T1000 (cell line): ENCODE measurements at regions not wholly inside any gene's neighbourhood (a gene's known extent, or its start where the extent isn't known, plus 50 kb on each side); places are given as distances from the start of the nearest gene placed in this dataset.

Experiments
- DNase-seq: peaks from one replicate; lab custom pipeline; 2025; ENCODE audit warnings: mixed read lengths; lab: John Stamatoyannopoulos, UW

DNA sequence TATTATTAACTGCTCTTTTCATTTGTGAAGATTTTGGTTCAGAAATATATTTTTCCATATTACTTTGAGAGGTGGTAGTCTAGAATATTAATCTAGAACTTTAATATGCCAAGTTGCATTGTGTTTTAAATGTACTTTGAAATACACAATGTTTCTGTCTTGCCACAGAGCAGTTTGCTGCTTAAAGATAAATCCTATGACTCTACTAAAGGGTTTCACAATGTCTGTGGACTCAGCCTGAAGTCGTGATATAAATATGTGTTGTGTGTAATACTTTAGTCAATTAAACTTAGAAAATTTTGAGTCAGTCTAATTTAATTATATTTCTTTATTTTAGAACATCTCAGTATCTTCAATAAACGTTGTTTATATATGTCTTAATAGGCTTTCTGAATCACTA is 1771.7 kb upstream of the PCDH7 start:
- DNase-seq: no peak

DNA sequence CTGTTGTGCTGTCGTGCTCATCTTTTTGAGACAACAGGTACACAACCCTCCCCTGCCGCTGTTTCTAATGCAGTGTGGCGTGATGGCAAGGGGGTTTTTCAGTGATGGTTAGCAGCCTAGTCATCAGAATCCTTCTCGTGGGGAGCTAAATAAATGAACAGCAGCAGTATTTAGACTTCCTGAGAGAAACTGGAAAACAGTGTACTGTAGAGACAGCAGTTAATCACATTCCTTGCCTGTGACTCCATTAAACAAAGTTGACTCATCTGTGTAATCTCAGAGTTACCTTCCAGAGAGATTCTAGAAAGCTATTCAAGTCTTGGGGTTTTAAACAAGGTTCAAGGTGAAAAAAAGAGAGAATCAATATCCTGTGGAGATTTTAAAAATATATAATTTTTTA is 1753.2 kb upstream of the PCDH7 start:
- DNase-seq: no peak

DNA sequence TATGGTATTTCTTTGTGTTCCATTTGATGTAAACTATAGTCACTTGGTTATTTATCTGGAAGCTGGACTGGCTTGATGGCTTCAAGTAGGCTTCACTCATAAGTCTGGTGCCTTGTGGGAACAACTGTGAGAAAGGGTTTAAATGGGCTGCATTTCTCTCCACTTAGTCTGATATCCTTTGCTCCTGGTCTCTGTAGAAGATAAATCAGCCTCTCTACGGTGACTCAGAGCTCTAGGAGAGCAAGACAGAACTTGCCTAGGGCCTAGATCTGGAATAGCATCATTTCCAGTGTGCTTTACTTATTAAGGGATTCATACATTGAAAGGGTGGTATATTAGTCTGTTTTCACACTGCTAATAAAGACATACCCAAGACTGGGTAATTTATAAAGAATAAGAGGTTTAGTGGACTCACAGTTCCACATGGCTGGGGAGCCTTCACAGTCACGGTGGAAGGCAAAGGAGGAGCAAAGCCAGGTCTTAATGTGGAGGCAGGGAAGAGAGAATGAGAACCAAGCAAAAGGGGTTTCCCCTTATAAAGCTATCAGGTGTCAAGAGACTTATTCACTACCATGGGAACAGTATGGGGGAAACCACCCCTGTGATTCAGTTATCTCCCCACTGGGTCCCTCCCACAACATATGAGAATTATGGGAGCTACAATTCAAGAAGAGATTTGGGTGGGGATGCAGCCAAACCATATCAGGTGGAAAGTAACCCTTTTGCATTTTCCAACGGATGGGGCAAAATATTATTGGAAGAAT is 1746.4 kb upstream of the PCDH7 start:
- no peak for DNase-seq

DNA sequence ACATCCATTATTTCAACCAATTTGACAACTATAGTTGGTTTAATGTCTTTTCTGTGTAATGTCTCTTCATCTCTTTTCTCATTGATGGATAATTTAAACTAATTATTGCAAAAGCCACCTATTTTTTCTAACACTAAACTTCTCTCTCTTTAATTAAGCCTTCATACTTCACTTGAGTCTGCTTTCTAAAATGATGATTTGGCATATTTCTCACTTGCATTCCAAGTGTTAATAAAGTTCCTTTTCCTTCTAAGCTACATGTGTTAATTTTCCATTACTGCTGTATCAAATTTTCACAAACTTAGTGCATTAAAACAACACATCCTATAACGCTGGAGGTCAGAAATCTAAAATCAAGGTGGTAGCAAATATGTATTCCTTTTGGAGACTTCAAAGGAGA is 1743.8 kb upstream of the PCDH7 start:
- DNase-seq: no peak

DNA sequence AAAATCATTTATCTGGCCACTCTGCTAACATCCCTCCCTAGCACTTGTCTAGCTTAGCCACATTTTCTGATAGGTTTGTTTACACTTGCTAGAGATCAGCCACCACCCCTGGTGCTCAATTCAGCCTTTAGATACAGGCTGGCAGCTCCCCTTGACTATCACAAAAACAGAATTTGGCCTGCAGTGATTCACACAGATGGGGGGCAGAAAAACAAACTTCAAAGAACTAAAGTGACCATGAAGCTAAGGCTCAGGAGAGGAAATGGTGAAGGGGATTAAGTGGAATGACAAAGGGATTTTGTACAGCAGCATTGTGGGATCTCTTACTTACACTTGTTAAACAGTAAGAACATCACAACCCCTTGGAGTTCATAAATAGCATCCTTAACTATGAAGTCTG is 1718.0 kb upstream of the PCDH7 start:
- DNase-seq: no peak

DNA sequence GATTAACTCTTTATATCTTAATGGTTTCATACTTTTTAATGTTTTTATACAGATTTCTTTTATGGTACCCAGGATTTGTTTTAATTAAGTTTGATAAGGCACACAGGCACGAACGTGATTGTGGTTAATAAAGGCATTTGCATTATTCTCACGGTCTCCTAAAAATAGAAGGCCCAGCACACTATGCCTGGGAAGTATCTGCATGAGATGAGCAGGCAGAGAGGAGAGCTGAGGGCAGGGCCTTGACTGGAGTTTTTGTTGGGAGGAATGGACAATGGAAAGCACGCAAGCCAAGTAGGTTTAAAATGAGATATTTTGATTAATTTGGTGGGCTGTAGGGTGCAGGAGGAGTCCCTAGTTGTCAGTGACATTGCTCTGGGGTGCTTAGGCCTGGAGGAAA is 1714.3 kb upstream of the PCDH7 start:
- no peak for DNase-seq

DNA sequence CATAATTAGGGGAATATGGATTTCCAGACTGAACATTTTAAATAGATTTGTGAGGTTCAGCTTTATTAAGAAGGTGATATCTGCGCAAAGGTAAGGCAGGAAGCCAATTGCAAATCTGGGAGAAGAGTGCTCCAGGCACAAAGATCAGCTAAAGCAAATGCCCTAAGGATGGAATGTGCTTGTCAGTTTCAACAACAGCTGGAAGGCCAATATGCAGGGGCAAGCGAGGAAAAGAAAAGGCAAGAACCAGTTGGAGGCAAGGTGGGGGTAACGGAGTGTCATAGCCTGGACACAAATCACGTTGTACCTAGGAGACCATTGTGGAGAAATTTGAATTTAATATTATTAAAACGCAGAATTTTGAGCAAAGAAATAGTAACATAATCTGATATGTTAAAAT is 1710.3 kb upstream of the PCDH7 start:
- no peak for DNase-seq

DNA sequence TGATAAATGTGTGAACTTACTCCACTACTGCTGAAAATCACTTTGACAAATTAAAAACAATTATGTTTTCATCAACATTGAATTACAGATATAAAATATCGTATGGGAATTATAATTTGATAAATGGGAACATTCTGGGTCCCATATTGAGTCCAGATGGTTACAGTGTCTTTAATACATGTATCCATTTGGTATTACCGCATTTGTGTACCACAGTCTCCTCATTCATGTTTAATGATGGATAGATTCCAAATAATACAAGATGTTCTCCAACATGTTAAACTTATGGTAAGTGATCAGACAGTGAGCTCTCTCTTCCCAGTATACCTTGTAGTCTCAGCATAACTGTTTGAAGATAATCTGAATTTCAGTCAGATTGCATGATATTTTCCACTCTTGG is 1706.8 kb upstream of the PCDH7 start:
- no peak for DNase-seq

DNA sequence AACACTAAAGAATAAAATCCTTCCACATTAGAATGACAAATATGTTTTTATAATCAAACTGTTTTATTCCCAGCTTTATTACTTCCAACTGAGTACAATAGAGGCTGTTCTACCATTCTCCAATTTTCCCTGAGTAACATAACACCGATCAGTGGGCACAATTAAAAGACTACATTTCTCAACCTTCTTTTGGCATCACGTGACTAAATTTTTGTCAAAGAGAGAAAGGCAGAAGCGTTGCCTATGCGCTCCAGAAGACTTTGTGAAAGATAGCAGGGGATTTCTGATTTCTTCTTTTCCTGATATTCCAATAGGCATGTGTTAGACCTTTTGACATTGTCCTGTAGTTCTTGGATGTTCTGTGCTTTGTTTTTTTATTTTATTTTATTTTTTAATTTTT is 1705.6 kb upstream of the PCDH7 start:
- DNase-seq: no peak

DNA sequence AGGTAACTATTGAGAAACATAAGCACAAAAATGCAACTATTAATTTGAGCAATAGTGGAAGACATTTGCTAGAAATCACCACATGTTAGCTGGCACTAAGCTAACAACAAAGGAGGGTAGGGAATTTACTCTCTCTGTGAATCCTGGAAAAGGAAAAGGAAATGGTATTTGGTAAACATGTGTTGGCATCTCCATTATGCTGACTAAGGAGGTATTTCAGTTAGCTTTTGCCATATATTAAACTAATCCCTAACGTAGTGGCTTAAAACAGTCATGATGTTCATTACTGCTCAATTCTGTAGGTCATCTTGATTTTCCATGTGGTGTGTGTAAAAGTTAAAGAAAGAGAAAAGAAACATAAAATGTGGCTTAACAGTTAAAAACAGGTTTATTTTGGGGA is 1686.5 kb upstream of the PCDH7 start:
- no peak for DNase-seq

DNA sequence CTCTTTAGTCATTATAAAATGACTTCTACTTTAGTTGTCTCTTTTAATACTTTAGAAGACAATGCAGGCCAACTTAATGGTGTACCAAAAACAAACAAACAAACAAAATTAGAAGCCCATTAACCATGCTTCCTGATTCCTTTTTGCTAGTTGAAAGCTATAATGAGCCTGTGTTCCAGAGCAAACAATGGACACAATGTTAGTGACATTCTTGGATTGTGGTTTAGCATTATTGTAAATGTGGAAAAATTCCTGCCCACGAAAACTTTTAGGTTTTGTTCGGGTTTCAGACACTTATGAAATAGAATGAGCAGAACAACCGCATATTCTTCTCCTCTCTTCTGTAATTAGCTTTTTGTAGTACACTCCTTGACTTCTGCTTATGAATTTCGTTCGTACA is 1682.7 kb upstream of the PCDH7 start:
- DNase-seq: no peak

DNA sequence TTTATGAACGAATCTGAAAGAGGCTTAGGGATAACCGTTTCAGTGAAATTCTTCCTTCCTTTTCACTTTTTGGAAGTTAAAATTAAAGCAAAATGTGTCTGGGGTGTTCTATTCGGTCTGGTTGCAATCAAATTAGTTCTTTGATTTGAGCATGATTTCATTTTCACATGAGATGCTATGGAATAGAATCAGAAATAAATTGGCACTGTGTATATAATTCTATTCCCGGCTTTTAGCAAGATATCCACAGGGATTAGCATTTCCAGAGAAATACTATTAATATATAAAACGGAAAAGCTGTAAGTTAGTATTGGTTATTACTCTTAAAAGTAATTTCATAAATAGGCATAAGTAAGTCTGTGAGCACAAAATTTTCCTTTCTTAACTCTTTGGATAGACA is 1676.8 kb upstream of the PCDH7 start:
- no peak for DNase-seq

DNA sequence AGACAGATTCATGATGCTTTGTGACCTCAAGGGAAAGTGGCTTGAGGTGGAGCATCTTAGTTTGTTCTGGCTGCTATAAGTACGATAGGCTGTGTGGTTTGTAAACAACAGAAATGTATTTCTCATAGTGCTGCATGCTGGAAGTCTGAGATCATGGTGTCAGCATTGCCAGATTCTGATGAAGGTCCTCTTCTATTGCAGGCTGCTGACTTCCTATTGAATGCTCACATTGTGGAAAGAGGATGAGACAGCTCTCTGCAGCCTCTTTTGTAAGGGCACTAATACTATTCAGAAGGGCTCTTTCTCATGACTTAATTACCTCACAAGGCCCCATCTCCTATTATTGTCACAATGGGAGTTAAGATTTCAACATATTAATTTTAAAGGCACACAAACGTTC is 1674.0 kb upstream of the PCDH7 start:
- no peak for DNase-seq

DNA sequence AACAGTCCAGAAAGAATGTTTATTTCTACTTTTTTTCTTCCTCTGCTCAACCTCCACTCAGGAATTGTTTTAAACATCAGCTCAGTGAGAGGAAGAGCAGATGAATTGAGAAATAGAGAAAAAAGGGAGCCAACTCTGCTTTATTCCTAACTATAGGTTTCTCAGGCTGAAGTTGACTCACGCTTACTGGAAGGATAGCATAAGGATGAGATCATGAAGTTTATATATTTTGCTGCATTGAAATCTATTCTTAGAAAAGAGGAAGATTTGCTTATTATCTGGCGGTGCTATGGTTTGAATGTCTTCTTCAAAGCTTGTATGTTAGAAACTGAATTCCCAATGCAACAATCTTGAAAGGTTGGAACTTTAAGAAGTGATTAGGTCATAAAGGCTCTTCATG is 1673.4 kb upstream of the PCDH7 start:
- DNase-seq: no peak

DNA sequence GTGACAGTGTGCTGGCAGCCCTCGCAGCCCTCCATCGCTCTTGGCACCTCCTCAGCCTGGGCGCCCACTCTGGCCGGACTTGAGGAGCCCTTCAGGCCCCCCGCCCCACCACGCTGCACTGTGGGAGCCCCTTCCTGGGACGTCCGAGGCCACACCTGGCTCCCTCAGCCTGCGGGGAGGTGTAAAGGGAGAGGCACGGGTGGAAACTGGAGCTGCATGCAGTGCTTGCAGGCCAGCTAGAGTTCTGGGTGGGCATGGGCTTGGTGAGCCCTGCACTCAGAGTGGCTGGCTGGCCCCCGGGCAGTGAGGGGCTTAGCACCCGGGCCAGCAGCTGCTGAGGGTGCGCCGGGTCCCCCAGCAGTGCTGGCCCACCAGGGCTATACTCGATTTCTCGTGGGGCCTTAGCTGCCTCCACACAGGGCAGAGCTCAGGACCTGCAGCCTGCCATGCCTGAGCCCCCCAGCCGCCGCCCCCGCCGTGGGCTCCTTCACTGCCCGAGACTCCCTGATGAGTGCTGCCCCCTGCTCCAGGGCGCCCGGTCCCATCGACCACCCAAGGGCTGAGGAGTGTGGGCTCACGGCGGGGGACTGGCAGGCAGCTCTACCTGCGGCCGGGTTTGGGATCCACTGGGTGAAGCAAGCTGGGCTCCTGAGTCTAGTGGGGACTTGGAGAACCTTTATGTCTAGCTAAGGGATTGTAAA is 1672.7 kb upstream of the PCDH7 start:
- no peak for DNase-seq

DNA sequence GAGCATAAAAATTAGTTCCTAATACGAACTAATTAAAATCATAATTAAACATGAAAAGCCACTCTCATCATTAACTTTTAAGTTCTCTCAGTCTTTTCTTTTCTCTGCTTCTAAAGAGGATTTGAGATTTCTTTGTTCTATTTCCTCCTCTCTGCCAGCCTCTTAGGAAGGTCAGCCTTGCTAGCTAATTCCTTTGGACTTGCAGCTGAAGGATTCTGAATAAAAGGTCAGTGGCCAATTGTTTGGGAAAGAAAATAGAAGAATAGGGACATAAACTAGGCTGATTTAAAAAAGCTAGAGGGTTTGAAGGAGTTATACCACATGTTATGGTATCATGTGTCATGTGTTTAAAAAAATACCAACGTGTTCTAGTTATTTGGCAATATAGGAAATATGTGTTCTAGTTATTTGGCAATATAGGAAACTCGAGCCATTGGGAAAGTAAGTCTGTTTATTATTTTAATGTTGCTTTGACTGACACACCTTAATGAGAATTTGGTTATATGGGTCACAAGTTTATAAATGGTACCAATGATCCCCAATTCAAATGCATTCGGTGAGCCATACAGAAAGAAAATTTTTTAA is 1668.7 kb upstream of the PCDH7 start:
- DNase-seq: no peak

DNA sequence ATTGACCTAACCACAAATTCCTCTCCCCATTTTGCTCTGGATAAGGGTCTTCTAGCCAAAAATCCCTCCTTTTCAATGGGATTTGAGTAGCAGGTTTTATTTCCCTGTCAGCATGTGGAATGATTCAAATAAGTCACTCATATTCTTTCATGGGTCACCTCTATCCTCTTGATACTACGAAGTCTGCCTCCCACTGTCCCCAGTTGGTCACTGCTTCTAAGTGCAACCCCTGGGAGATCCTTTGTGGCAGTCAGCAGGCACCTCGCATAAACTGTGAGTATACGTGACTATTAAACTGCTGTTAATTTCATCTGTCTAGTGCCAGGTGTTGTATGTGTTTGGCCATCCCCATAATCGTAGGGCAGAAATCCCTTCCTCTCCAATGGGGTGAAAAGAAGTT is 1667.9 kb upstream of the PCDH7 start:
- DNase-seq: no peak

DNA sequence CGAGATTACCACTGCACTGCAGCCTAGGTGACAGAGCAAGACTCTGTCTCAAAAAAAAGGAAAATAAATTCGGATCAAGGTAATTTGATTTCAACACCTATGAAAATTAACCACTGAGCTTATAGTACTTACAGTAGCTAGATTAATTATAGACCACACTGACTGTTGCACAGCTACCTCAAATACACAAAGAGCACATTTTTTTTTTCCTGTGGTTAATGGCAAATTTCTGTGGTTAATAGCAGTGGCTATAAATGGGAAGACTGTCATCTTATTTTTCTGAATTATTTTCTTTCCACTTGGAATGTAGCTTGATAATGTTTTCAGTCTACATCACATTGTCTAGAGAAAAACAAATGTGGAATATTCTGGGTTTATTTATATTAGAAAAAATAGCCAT is 1661.6 kb upstream of the PCDH7 start:
- no peak for DNase-seq

DNA sequence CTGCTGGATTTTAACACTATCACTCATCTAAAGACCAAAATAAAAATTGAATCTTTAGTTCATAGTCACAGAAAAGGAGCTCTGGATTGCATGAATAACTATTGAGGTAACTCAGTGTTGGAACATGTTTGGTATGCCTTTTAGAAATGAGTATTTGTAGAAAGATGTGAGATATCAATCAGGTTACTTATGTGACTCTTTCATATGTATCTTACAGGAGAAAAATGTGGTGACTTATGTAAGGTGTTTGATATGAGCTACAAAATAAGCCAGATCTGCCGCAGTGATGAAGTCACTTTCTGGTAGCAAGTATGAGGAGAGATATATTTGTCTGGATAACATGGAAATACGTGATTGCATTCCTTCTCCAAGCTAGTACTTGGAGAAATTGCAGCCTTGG is 1653.3 kb upstream of the PCDH7 start:
- no peak for DNase-seq

DNA sequence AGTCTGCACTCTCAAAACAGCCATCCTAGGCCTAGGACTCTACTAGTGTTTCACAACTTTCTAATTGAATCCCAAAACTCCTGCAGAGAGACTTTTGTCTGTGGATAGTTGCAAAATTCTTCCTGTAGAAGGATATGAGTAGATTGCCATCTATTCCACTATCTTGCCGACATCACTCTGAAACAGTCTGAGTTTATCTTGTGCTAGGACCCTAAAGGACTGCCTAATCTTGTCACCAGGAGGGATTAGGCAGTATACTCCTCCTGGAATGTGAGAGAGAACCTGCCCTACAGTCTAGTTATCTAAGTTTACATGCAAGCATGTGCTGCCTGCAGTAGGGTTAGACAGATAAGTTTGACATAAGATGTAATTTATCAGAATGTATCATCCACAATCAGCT is 1646.6 kb upstream of the PCDH7 start:
- DNase-seq: no peak

DNA sequence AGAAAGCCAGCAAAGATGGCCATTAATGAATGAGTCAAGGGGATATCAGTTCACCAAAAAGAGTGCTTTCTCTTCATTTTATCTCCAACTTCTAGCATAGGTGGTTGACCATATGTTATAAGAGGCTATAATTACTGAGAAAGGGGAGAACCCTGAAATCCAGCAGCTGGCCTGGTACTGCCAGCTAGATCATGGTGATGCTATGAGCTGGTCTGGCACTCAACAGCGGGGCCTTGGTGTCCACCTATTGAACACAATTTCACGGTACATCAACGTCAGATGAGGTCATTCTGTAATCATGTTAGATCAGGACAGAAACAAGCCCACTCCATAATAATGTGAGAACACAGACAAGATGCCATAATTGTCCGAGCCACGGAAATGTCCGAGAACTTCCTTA is 1644.8 kb upstream of the PCDH7 start:
- no peak for DNase-seq

DNA sequence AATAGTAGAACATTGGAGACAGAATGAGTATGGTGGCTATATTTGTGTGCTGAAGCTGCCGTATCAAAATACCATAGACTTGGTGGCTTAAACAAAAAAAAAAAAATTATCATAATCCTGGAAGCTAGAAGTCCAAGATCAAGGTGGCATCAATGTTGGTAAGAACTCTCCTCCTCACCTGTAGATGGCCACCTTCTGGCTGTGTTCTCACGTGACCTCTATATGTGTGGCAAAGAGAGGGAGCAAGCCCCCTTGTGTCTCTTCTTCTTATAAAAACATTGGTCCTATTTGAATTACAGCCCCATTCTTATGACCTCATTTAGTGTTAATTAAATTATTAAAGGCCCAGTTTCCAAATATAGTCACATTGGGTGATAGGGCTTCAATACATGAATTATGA is 1640.9 kb upstream of the PCDH7 start:
- no peak for DNase-seq

DNA sequence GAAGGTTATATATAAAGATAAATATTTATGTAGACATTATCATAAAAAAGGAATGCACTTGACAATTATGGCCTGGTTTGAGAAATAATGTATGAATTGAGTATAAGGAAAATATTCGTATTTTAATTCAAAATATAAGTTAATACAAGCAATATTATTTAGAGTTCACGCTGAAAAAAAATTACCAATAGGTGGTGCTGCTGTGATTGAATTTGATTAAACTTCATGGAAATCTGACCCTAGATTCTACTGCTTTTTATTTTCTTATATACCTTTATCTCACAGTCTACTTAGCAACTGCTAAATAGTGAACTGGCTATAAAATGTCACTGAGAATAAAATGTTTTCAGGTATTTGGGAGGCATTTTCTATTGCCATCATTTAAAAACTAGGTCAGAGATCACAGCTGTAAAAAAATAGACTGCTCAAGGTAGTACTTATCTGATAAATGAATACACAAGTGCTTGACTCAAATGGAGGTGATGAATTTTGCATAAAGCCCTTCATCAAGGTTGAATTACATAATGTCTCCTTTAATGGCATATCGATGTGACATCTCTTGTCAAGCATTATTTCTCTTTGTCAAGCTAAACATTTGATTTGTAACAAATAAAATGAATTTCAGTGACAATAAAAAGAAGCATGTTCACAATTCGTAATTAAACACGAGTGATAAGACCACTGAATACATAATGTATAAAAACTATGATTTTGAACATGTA is 1638.8 kb upstream of the PCDH7 start:
- DNase-seq: no peak
